GM19468 (cell line): ENCODE measurements at regions not wholly inside any gene's neighbourhood (a gene's known extent, or its start where the extent isn't known, plus 50 kb on each side); places are given as distances from the start of the nearest gene placed in this dataset.

Experiments used
- ATAC-seq: cut with Tn5 transposase; IDR thresholded peaks from one replicate; pipeline ENCODE4 v1.9.1; 2021; ENCODE audit warnings: mild to moderate bottlenecking, moderate library complexity, moderate number of reproducible peaks; ENCODE audit not compliant: unreplicated experiment; ENCODE audit errors: extremely low read depth

- ATAC-seq: no peak
Measured at GRCh38 chr22:48226026-48227013, 1463.9 kb downstream of the TBC1D22A start.

DNA sequence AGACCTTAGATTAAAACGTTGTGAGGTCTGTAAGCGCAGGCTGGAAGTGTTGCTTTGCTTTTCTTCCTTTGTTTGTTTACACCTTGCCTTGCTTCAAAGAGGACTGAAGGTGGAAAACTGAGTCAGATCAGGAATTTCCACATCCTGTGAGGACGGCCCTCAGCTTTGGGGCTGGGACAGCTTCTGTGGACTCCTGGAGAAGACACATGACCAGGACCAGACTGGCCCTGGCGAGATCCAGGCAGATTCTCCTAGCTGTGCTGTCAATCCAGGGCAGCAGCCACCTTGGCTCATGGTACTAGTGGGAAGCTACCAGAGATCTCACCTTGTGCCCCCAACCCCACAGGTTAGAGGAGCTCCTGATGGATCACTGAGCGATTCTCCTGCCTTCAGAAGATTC lies 1461.9 kb downstream of the TBC1D22A start:
- no peak for ATAC-seq

DNA sequence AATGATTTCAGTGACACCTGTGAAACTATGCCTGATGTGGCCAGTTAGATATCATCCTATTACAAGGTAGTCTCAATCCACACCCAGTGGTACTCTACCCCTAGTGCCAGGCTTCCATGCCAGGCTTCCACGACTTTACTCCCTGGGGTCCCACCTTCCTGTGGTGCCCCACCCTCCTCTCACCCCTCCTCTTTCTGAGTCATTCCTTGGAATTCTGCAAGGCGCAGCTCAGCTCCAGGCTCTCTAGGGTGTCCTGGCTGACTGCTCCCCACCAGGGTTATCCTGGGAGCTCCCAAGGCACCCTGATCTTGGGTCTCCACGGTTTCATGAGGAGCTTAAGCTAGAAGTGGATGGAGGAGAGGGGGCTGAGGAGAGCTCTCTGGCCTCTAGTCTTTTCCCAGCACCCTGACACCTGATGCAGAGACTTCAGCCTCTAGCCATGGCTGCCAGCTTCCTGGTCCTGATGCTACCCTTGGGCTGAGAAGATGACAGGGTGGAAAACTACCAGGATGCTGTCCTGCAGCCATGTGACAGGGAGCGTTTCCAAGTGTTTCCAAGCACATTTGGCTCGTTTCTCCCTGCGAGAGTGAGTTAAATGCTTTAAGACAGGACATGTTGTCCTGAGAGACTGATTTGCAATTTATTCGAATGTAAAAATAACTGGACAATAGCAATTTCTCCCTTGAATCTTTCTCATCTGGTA lies 1461.2 kb downstream of the TBC1D22A start:
- no peak for ATAC-seq

GRCh38 chr22:48222742-48223487 lies 1460.5 kb downstream of the TBC1D22A start:
- no peak for ATAC-seq

- no peak for ATAC-seq
Measured at GRCh38 chr22:48218889-48219420, 1456.5 kb downstream of the TBC1D22A start.

GRCh38 chr22:48217596-48217995 lies 1455.1 kb downstream of the TBC1D22A start:
- ATAC-seq: no peak

DNA sequence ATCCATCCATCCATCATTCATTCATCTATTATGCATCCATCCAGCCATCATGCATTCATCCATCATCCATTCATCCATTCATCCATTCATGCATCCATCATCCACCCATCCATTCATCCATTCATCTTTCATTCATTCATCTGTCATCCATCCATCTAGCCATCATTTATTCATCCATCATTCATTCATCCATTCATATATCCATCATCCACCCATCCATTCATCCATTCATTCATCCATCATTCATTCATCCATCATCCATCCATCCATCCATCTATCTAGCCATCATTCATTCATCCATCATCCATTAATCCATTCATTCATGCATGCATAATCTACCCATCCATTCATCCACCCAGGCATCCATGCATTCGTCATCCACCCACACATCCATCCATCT lies 1450.3 kb downstream of the TBC1D22A start:
- no peak for ATAC-seq

GRCh38 chr22:48210812-48211211 lies 1448.4 kb downstream of the TBC1D22A start:
- no peak for ATAC-seq

- no peak for ATAC-seq
Measured at GRCh38 chr22:48210198-48210580, 1447.7 kb downstream of the TBC1D22A start.

- ATAC-seq: no peak
Measured at GRCh38 chr22:48209473-48210197, 1447.2 kb downstream of the TBC1D22A start.

GRCh38 chr22:48208894-48209293 lies 1446.4 kb downstream of the TBC1D22A start:
- no peak for ATAC-seq

GRCh38 chr22:48207919-48208535 lies 1445.6 kb downstream of the TBC1D22A start:
- ATAC-seq: no peak

GRCh38 chr22:48205790-48206189 lies 1443.3 kb downstream of the TBC1D22A start:
- no peak for ATAC-seq

GRCh38 chr22:48205161-48205560 lies 1442.7 kb downstream of the TBC1D22A start:
- no peak for ATAC-seq

DNA sequence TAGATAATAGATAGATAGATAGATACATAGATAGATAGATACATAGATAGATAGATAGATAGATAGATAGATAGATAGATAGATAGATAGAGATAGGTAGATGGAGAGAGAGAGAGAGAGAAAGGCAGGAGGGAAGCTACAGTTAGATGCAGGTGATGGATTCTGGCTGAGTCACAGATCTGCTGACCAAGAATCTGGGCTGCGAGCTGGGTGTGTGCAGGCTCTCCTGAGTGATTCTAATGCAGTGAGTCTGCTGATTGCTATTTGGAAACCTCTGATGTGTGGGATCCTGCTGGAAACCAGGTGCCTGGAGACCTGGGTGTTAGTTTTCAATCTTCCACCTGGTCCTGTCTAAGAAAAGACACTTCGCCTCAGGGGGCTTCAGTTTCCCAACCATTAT lies 1441.8 kb downstream of the TBC1D22A start:
- ATAC-seq: no peak

GRCh38 chr22:48199667-48200066 lies 1437.2 kb downstream of the TBC1D22A start:
- no peak for ATAC-seq

DNA sequence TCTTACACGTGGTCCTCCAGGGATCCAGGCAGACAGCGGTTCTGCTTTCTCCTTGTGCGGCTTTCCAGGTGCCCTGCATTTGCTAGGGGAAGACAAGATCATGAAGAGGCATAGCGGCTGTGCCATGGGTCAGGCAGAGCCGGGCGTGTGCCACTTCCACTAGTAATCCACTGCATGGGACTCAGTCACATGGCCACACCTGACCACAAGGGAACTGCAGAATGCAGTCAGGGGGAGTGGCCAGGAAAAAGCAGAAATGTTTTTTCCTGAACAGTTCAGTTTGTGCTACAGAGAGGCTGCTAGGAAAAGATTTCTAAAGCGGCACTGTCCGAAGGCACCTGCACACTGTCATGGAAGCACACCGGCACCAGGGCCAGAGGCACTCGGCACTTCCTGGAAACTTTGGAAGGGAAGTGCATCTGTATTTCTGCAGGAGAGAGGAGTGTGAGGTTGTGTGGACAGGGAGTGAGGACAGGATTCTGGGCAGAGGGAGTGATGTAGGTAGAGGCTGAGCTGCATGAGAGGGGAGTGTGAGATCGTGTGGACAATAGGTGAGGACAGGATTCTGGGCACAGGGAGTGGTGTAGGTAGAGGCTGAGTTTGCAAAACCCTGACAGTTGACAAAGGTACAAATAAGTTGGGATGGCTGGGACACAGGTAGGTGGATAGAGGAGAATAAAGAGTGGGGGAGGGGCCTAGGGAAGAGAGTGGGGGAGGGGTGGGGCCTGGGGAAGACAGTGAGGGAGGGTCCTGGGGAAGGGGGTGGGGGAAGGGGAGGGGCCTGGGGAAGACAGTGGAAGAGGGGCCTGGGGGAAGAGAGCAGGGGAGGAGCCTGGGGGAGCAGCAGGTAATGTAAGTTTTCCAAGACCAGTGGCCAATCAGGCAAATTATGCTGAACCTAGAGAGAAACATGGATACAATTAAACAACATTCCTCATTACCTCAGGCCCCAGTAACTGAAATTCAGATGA lies 1436.3 kb downstream of the TBC1D22A start:
- ATAC-seq: no peak

- ATAC-seq: no peak
Measured at GRCh38 chr22:48197189-48197690, 1434.8 kb downstream of the TBC1D22A start.
